H1 (cell line): ENCODE measurements at regions not wholly inside any gene's neighbourhood (a gene's known extent, or its start where the extent isn't known, plus 50 kb on each side); places are given as distances from the start of the nearest gene placed in this dataset.

ENCODE experiments used
- CTCF ChIA-PET: fragments of 300-600 bp; sonication (Branson Sonifier 250); formaldehyde crosslinking; loops from one replicate; lab custom pipeline; 2021; ENCODE audit not compliant: partially characterized antibody; lab: Charles Lee
- POLR2A ChIA-PET: fragments of 300-600 bp; sonication (Branson Sonifier 250); formaldehyde crosslinking; loops from one replicate; lab custom pipeline; 2021; ENCODE audit warnings: inconsistent platforms; ENCODE audit not compliant: partially characterized antibody; lab: Charles Lee
- DNase-seq, 2 experiments: peaks; one replicate each; pipeline versions ENCODE4 v3.0.0 to v3.0.0-alpha.2; 2010 to 2022; ENCODE audit warnings: low spot score in 2 of 2, low read depth in 1 of 2, mixed read lengths in 1 of 2
- FAIRE-seq: peaks from 2 replicates; lab custom pipeline; 2011; peaks lifted over from hg19 to GRCh38; lab: Jason Lieb, UNC
- H2AFZ ChIP-seq: 2 replicates; pipeline ENCODE4 v1.8.1; 2012; ENCODE audit warnings: low read length, inconsistent platforms
- H2AK5ac ChIP-seq: 2 replicates; pipeline ENCODE4 v1.6.1; 2013; ENCODE audit warnings: low read depth, low read length
- H2BK120ac ChIP-seq: replicated peaks from 2 replicates; pipeline ENCODE3; 2013; ENCODE audit warnings: low read depth, low read length, inconsistent platforms
- H2BK12ac ChIP-seq: 2 replicates; pipeline ENCODE4 v1.6.1; 2013; ENCODE audit warnings: low read depth, low read length
- H2BK15ac ChIP-seq: 2 replicates; pipeline ENCODE4 v1.6.1; 2013; ENCODE audit warnings: low read length
- H2BK20ac ChIP-seq: 2 replicates; pipeline ENCODE4 v1.6.1; 2013; ENCODE audit warnings: low read length
- H2BK5ac ChIP-seq: 2 replicates; pipeline ENCODE4 v1.6.1; 2013; ENCODE audit warnings: low read depth, low read length
- H3K14ac ChIP-seq: 2 replicates; pipeline ENCODE4 v1.6.1; 2013; ENCODE audit warnings: inconsistent platforms; ENCODE audit not compliant: insufficient read length
- H3K18ac ChIP-seq: 2 replicates; pipeline ENCODE4 v1.6.1; 2013; ENCODE audit warnings: low read length; ENCODE audit errors: extremely low read depth
- H3K23ac ChIP-seq: 2 replicates; pipeline ENCODE4 v1.6.1; 2013; ENCODE audit warnings: inconsistent platforms; ENCODE audit not compliant: insufficient read length
- H3K23me2 ChIP-seq: 2 replicates; pipeline ENCODE4 v1.6.1; 2013; ENCODE audit warnings: low read depth, low read length
- H3K27ac ChIP-seq: 2 replicates; pipeline ENCODE4 v1.6.1; 2011; ENCODE audit warnings: low read depth, low read length, inconsistent platforms
- H3K27me3 ChIP-seq, 4 experiments: replicated peaks in 1 of 4; 1 replicate in 1 of 4; 2 replicates in 3 of 4; pipeline versions ENCODE4 v1.6.1 to v1.8.1; 2011 to 2013; ENCODE audit warnings: low read length in 3 of 4, mild to moderate bottlenecking in 3 of 4, inconsistent platforms in 2 of 4, mixed read lengths in 2 of 4, moderate library complexity in 1 of 4; ENCODE audit not compliant: control insufficient read depth in 3 of 4, insufficient read depth in 3 of 4; ENCODE audit errors: extremely low read depth in 1 of 4
- H3K36me3 ChIP-seq, 4 experiments: 2 replicates each; pipeline versions ENCODE4 v1.6.1 to v1.8.1; 2011 to 2013; ENCODE audit warnings: mild to moderate bottlenecking in 4 of 4, low read length in 3 of 4, moderate library complexity in 2 of 4, control low read depth in 1 of 4, inconsistent platforms in 1 of 4; ENCODE audit not compliant: insufficient read depth in 4 of 4, control insufficient read depth in 2 of 4
- H3K4ac ChIP-seq: replicated peaks from 2 replicates; pipeline ENCODE3; 2013; ENCODE audit warnings: low read length, low read depth, mixed read lengths, inconsistent platforms; ENCODE audit not compliant: insufficient read length
- H3K4me1 ChIP-seq, 4 experiments: replicated peaks in 1 of 4; 1 replicate in 1 of 4; 2 replicates in 3 of 4; pipeline versions ENCODE4 v1.6.1 to v1.8.1; 2011 to 2013; ENCODE audit warnings: low read length in 3 of 4, inconsistent platforms in 2 of 4, mixed read lengths in 1 of 4; ENCODE audit not compliant: insufficient read depth in 4 of 4, control insufficient read depth in 3 of 4
- H3K4me2 ChIP-seq, 2 experiments: 2 replicates each; pipeline versions ENCODE4 v1.6.1 to v1.8.1; 2011 to 2013; ENCODE audit warnings: low read depth in 2 of 2, low read length in 2 of 2, control low read depth in 1 of 2, inconsistent platforms in 1 of 2, mild to moderate bottlenecking in 1 of 2; ENCODE audit not compliant: insufficient read depth in 1 of 2
- H3K4me3 ChIP-seq, 4 experiments: fragments of 200-600, 300-600 bp in 1 of 4; sonication (generic), shearing (Covaris generic), sonication (Bioruptor Twin) in 1 of 4; 2 replicates each; pipeline versions ENCODE4 v1.5.1 to v1.8.1; 2011 to 2016; ENCODE audit warnings: low read length in 4 of 4, low read depth in 3 of 4, control low read depth in 2 of 4, inconsistent platforms in 2 of 4, mild to moderate bottlenecking in 2 of 4, mixed read lengths in 1 of 4, moderate library complexity in 1 of 4; ENCODE audit not compliant: insufficient read depth in 2 of 4; ENCODE audit errors: extremely low read depth in 1 of 4
- H3K56ac ChIP-seq: replicated peaks from 2 replicates; pipeline ENCODE3; 2013; ENCODE audit warnings: low read depth, mild to moderate bottlenecking, mixed read lengths, low read length, inconsistent platforms; ENCODE audit not compliant: insufficient read length
- H3K79me1 ChIP-seq: 2 replicates; pipeline ENCODE4 v1.6.1; 2013; ENCODE audit warnings: low read depth, low read length, control low read depth
- H3K79me2 ChIP-seq, 2 experiments: 2 replicates each; pipeline versions ENCODE4 v1.6.1 to v1.8.1; 2012 to 2013; ENCODE audit warnings: low read length in 2 of 2, mild to moderate bottlenecking in 2 of 2, inconsistent platforms in 1 of 2; ENCODE audit not compliant: insufficient read depth in 2 of 2, control insufficient read depth in 1 of 2
- H3K9ac ChIP-seq, 4 experiments: replicated peaks in 1 of 4; 1 replicate in 1 of 4; 2 replicates in 3 of 4; pipeline versions ENCODE4 v1.6.1 to v1.8.1; 2011 to 2013; ENCODE audit warnings: low read depth in 3 of 4, low read length in 3 of 4, control low read depth in 2 of 4, mild to moderate bottlenecking in 2 of 4, moderate library complexity in 2 of 4, inconsistent platforms in 1 of 4; ENCODE audit errors: extremely low read depth in 1 of 4
- H3K9me3 ChIP-seq, 2 experiments: 2 replicates each; pipeline versions ENCODE4 v1.6.1 to v1.8.1; 2012 to 2013; ENCODE audit warnings: mild to moderate bottlenecking in 2 of 2, moderate library complexity in 2 of 2, control low read depth in 1 of 2, inconsistent platforms in 1 of 2, low read depth in 1 of 2, low read length in 1 of 2, mixed read lengths in 1 of 2; ENCODE audit not compliant: insufficient read depth in 2 of 2
- H4K20me1 ChIP-seq, 2 experiments: replicated peaks in 1 of 2; 2 replicates each; pipeline versions ENCODE3 to v1.8.1; 2011 to 2013; ENCODE audit warnings: inconsistent platforms in 2 of 2, low read length in 2 of 2, mild to moderate bottlenecking in 1 of 2; ENCODE audit not compliant: insufficient read depth in 2 of 2, control insufficient read depth in 1 of 2
- H4K5ac ChIP-seq: 2 replicates; pipeline ENCODE4 v1.6.1; 2013; ENCODE audit warnings: low read length, low read depth, mixed read lengths, inconsistent platforms; ENCODE audit not compliant: insufficient read length
- H4K8ac ChIP-seq: 2 replicates; pipeline ENCODE4 v1.8.0; 2013; ENCODE audit warnings: mild to moderate bottlenecking, moderate library complexity, low read length, inconsistent platforms; ENCODE audit not compliant: insufficient read depth; ENCODE audit errors: extremely low read depth
- H4K91ac ChIP-seq: replicated peaks from 2 replicates; pipeline ENCODE3; 2013; ENCODE audit warnings: low read length, mixed read lengths, inconsistent platforms; ENCODE audit not compliant: insufficient read length
- CBX8 ChIP-seq: fragments of 300-800, 300-1000 bp; sonication (generic); IDR thresholded peaks from 2 replicates; pipeline ENCODE4 v1.7.1; 2016; ENCODE audit warnings: low read depth, low read length, borderline replicate concordance
- EZH2 ChIP-seq: fragments of 200-600 bp; sonication (generic); IDR thresholded peaks from 2 replicates; pipeline ENCODE4 v1.7.1; 2012; ENCODE audit warnings: low read depth, mild to moderate bottlenecking, moderate library complexity, low read length, inconsistent platforms; ENCODE audit not compliant: severe bottlenecking
- MAFK ChIP-seq: IDR thresholded peaks from 2 replicates; pipeline ENCODE4 v1.6.1; 2012; ENCODE audit warnings: low read depth, mild to moderate bottlenecking, improper control_type of control experiment, low read length
- NANOG ChIP-seq: IDR thresholded peaks from 2 replicates; pipeline ENCODE4 v1.6.1; 2011; ENCODE audit warnings: low read length, low read depth, mild to moderate bottlenecking, inconsistent platforms; ENCODE audit not compliant: insufficient read depth, poor library complexity, severe bottlenecking
- NRF1 ChIP-seq: IDR thresholded peaks from 2 replicates; pipeline ENCODE4 v1.6.1; 2011; ENCODE audit warnings: mild to moderate bottlenecking, low read depth, low read length, improper control_type of control experiment
- POLR2AphosphoS5 ChIP-seq: IDR thresholded peaks from 2 replicates; pipeline ENCODE4 v1.6.1; 2011; ENCODE audit warnings: low read depth, low read length
- RFX5 ChIP-seq: IDR thresholded peaks from 2 replicates; pipeline ENCODE4 v1.6.1; 2011; ENCODE audit warnings: low read depth, low read length, improper control_type of control experiment, borderline replicate concordance
- SRF ChIP-seq: IDR thresholded peaks from 2 replicates; pipeline ENCODE4 v1.6.1; 2011; ENCODE audit warnings: mild to moderate bottlenecking, low read depth, low read length, moderate library complexity
- TAF1 ChIP-seq: IDR thresholded peaks from 2 replicates; pipeline ENCODE4 v1.6.1; 2011; ENCODE audit warnings: mild to moderate bottlenecking, low read depth, low read length
- WGBS, 2 experiments: shearing (Covaris generic) in 1 of 2; methylation state at CpG; one replicate each; pipeline versions ENCODE4 v1.1.6 to v1.1.7; 2013 to 2015; ENCODE audit warnings: low lambda C conversion rate in 2 of 2, mixed read lengths in 2 of 2, inconsistent platforms in 1 of 2, low coverage in 1 of 2, missing lambda C conversion rate in 1 of 2; ENCODE audit not compliant: insufficient replicate concordance in 2 of 2, insufficient coverage in 1 of 2, insufficient read length in 1 of 2; ENCODE audit errors: extremely low coverage in 1 of 2, missing lambda C conversion rate in 1 of 2; 5-methylcytosine and 5-hydroxymethylcytosine counted together
- TF ChIP-seq, protein P1 (sequence below): IDR thresholded peaks from 2 replicates; pipeline ENCODE4 v1.6.1; 2012; ENCODE audit warnings: inconsistent platforms
- TF ChIP-seq, protein P2 (sequence below), 3 experiments: IDR thresholded peaks; 1 replicate in 2 of 3; 2 replicates in 1 of 3; pipeline versions ENCODE4 v1.5.1 to v1.6.1; 2011; ENCODE audit warnings: low read length in 3 of 3, mild to moderate bottlenecking in 3 of 3, inconsistent platforms in 2 of 3, low read depth in 1 of 3, moderate library complexity in 1 of 3; ENCODE audit not compliant: insufficient read depth in 1 of 3; ENCODE audit errors: control extremely low read depth in 1 of 3

DNA sequence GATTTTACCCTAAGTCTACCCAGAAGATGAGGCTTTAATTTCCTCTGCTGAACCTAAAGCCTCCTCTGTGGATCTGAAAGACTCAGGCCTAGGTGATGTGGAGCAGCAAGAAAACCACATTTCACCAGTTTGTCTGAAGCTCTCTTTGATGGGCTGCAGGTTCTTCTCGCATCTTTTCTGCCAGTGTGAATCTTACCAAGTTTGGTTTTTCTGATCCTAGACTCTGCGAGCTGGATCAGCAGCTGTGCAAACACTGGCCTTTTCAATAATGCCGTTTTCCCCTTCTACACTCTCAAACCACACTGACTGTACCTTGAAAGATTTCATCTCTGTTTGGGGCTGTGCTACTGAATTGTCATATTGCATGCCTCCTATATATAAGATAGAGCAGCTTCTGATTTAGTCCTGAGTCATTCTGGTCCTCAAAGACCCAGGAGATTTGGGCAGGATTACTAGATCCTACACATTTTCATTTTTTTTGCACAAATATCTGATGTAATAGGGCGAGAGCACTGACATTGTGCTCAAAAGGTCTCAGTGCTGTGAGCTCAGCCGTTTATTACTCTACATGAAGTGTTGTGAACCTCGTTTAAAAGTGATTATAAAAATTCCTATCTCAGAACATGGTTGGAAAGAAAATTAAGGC, 133.6 kb upstream of the FAM9C start:
- Histone ChIP-seq H3K18ac (no peak overlapping the region), H2BK15ac (no peak overlapping the region), H3K4me2 (no peak overlapping the region), H2AFZ (no peak overlapping the region), H4K8ac (no peak overlapping the region), H4K20me1 (no peaks in the 10 kb centered on the region), H2BK120ac (no peak overlapping the region), H3K79me1 (no peaks in the 10 kb centered on the region), H3K4ac (no peak overlapping the region), H3K56ac (no peak overlapping the region), H2BK20ac (no peak overlapping the region), H3K4me1 (no peaks in the 10 kb centered on the region), H4K91ac (no peak overlapping the region), H4K5ac (no peak overlapping the region), H3K36me3 (no peaks in the 10 kb centered on the region), H3K23me2 (no peaks in the 10 kb centered on the region), H2AK5ac (no peak overlapping the region), H3K14ac (no peak overlapping the region), H3K27me3 (no peaks in the 10 kb centered on the region), H3K9me3 (no peaks in the 10 kb centered on the region), H2BK5ac (no peak overlapping the region), H3K4me3 (no peak overlapping the region), H2BK12ac (0 out of 2 replicates have a peak overlapping the region, but pooled peaks have one; percentile 27), H3K79me2 (no peaks in the 10 kb centered on the region), H3K9ac (no peak overlapping the region), H3K27ac (no peak overlapping the region), H3K23ac (no peak overlapping the region)
- POLR2A ChIA-PET, result no interaction called here
- CTCF ChIA-PET, result no interaction called here
- 86% methylated on average over 6 of the region's 6 CpGs; no CpG with 5 or more reads in 1 of the 2 experiments for WGBS, 2 experiments
- DNase-seq, result no peak
- no peak for FAIRE-seq
- TF ChIP-seq, protein P1, sequence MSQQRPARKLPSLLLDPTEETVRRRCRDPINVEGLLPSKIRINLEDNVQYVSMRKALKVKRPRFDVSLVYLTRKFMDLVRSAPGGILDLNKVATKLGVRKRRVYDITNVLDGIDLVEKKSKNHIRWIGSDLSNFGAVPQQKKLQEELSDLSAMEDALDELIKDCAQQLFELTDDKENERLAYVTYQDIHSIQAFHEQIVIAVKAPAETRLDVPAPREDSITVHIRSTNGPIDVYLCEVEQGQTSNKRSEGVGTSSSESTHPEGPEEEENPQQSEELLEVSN, result no peak
- TF ChIP-seq RFX5, result no peak
- no peak for TF ChIP-seq EZH2
- TF ChIP-seq TAF1, result no peak
- no peak for TF ChIP-seq MAFK
- TF ChIP-seq NRF1, result no peak
- TF ChIP-seq POLR2AphosphoS5, result no peak
- TF ChIP-seq, protein P2, sequence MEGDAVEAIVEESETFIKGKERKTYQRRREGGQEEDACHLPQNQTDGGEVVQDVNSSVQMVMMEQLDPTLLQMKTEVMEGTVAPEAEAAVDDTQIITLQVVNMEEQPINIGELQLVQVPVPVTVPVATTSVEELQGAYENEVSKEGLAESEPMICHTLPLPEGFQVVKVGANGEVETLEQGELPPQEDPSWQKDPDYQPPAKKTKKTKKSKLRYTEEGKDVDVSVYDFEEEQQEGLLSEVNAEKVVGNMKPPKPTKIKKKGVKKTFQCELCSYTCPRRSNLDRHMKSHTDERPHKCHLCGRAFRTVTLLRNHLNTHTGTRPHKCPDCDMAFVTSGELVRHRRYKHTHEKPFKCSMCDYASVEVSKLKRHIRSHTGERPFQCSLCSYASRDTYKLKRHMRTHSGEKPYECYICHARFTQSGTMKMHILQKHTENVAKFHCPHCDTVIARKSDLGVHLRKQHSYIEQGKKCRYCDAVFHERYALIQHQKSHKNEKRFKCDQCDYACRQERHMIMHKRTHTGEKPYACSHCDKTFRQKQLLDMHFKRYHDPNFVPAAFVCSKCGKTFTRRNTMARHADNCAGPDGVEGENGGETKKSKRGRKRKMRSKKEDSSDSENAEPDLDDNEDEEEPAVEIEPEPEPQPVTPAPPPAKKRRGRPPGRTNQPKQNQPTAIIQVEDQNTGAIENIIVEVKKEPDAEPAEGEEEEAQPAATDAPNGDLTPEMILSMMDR (IDR thresholded peaks at IDR 0.05; ENCODE audit: control extremely low read depth in 1 of 3, insufficient read depth in 1 of 3, low read depth in 1 of 3, low read length in 3 of 3), result no peak
- TF ChIP-seq CBX8, result no peak
- TF ChIP-seq NANOG, result no peak
- no peak for TF ChIP-seq SRF
